AG10803 (cell line): ENCODE measurements at regions not wholly inside any gene's neighbourhood (a gene's known extent, or its start where the extent isn't known, plus 50 kb on each side); places are given as distances from the start of the nearest gene placed in this dataset.
A peak's percentile ranks its signal among the peaks of the same experiment; 100 is the strongest.

Experiments
- DNase-seq: peaks from one replicate; pipeline ENCODE4 v3.0.0; 2010; ENCODE audit warnings: low read depth
- H3K4me3 ChIP-seq: 2 replicates; pipeline ENCODE4 v1.5.1; 2011; ENCODE audit warnings: mild to moderate bottlenecking, low read length, control low read depth
- TF ChIP-seq, protein P1 (sequence below): conservative IDR thresholded peaks from 2 replicates; pipeline ENCODE4 v1.5.1; 2011; ENCODE audit warnings: mild to moderate bottlenecking, low read length, control low read depth, inconsistent platforms

DNA sequence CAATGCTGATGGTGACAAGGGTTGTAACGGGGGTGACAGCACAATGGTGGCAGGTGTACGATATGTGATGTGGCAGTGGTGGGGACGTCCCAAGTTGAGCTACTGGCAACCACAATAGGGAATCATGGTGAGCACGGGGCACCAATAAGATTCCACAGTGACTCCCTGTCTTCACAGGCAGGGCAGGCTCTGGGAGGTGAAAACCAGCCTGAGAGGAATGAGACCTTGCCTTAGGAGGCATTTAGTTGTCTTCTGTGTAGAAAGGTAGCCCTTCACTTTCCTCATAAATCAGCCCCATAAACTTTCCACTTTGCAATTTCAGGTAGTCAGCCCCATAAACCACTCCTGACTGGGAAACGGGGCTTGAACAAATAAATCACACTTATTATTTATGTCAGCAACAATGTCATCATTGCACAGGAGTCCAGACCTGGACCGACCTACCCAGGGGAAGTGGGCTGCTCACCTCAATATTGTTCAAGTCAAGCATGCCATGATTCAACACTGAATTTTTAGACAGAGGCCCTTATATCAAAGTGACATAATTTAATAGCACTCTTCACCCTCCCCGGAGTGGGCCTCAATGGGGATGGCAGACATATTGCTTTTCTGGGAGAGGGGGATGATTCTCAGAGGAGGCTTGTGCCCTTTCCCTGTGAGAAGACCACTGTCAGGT lies 150.8 kb downstream of the CDC5L start:
- no peak for DNase-seq

DNA sequence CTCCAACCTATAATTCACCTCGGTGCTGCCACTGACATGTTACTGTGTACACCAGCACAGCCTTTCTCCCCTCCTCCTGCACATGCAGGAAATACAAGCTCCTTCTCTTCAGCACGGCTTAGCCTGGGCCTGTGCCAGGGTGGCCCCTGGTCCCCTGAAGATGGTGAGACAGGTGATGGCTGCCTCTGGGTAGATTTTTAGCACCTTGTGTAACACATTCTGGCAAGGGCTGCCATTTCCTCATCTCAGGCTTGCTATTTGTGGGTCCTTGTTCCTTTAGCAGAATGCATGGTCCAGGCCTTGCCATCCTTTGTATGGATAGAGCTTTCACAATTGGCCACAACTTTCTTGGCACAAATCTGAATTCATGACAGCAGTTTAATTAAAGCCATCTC lies 151.3 kb downstream of the CDC5L start:
- DNase-seq: peak; percentile 81
- H3K4me3 ChIP-seq: no peak overlapping the region
- TF ChIP-seq, protein P1, sequence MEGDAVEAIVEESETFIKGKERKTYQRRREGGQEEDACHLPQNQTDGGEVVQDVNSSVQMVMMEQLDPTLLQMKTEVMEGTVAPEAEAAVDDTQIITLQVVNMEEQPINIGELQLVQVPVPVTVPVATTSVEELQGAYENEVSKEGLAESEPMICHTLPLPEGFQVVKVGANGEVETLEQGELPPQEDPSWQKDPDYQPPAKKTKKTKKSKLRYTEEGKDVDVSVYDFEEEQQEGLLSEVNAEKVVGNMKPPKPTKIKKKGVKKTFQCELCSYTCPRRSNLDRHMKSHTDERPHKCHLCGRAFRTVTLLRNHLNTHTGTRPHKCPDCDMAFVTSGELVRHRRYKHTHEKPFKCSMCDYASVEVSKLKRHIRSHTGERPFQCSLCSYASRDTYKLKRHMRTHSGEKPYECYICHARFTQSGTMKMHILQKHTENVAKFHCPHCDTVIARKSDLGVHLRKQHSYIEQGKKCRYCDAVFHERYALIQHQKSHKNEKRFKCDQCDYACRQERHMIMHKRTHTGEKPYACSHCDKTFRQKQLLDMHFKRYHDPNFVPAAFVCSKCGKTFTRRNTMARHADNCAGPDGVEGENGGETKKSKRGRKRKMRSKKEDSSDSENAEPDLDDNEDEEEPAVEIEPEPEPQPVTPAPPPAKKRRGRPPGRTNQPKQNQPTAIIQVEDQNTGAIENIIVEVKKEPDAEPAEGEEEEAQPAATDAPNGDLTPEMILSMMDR: no peak

More for the DNA sequence above, 150.8 kb downstream of the CDC5L start:
- H3K4me3 ChIP-seq: no peak overlapping the region
- TF ChIP-seq, protein P1: no peak

DNA sequence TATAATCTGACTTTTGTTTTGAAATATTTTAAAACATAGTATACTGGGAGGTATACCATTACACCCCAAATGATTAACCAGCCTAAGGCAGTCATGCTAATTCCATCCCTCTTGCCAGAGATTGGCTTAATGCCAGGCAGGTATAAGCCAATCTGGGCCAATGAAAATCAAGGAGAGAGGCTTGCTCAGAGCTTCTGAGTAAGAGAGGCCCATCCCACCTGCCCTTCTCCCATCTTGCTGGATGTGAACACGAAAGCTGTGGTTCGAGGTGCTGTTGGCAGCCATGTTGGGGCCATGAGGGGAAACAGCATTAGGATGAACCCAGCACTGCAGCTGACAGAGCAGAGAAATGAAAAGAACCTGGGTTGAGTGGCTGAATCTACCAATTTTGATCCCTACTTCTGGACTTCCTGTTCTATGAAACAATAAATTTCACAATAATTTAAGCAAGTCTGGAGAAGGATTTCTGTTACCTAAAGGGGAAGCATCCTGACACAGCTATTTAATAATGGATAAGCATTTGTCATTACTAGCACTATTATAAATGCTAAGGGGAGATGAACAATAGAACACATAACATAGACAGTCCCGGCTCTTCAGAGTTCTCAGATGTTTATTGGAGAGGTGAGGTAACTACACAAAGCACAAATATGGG lies 152.3 kb downstream of the CDC5L start:
- no peak overlapping the region for H3K4me3 ChIP-seq
- TF ChIP-seq, protein P1: no peak
- DNase-seq: no peak

DNA sequence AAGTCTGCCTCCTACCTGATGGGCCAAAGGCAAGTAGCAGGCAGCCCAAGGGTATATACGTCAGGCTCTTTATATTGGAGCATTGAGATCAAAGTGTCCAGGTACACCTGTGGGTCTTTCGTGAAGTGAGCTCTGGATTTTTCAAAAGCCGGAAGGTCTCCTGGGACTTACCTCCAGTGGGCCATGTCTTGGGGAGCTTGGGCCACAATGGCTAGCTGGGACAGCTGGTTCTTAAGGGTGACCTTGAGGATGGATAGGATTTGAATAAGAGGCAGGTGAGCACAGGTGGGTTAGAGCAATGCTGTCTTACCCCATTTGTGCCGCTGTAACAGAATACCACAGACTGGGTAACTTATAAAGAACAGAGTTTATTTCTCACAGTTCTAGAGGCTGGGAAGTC lies 153.4 kb downstream of the CDC5L start:
- TF ChIP-seq, protein P1: no peak
- H3K4me3 ChIP-seq: no peak overlapping the region
- no peak for DNase-seq

DNA sequence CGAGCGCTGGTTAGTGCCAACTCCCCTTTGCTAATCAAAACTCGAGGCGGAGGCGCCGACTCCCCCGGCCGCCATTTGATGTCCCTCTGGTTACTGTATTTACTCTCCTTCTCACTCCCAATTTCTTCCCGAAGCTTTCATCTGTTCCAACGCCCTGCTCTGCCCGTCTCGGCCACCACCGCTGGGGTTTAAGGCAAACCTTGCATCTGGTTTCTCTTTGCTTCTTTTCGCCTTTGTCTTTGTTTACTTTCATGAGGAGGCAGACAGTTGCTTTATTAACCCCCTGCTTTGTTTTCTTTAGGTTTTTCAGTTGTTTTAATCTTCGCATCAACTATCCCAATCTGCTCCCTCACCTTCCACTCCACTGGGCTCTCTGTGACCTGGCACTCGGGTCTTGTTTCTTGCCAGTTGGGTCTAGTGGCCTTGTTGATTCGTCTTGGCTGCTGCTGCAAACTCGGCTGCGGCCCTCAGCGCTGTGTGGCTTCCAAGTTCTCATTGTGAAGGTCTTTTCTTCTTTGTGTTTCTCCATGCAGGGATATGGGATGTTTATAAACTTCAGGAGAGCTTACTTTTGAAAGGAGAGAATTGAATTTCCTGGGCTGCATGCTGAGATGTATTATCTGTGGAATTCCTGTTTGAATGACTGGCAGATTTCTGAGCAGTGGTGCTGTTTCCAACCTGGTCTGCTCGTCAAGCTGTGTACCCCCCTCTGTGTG lies 155.1 kb downstream of the CDC5L start:
- DNase-seq: no peak
- TF ChIP-seq, protein P1: no peak
- H3K4me3 ChIP-seq: peak overlapping the region; percentile 27

DNA sequence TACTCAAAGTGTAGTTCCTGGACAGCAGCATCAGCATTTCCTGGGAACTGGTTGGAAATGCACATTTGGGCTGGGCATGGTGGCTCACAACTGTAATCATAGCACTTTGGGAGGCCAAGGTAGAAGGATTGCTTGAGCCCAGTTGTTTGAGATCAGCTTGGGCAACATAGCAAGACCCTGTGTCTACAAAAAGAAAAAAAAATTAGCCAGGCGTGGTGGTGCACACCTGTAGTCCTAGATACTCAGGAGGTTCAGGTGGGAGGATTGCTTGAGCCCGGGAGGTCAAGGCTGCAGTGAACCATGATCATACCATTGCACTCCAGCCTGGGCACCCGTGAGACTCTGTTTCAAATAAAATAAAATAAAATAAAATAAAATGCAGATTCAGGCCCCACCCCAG lies 156.2 kb downstream of the CDC5L start:
- no peak overlapping the region for H3K4me3 ChIP-seq
- DNase-seq: no peak
- TF ChIP-seq, protein P1: no peak
